H1 (cell line): ENCODE measurements at regions not wholly inside any gene's neighbourhood (a gene's known extent, or its start where the extent isn't known, plus 50 kb on each side); places are given as distances from the start of the nearest gene placed in this dataset.

Experiments used
- TCF12 ChIP-seq: IDR thresholded peaks from 2 replicates; pipeline ENCODE4 v1.6.1; 2011; ENCODE audit warnings: low read depth, mild to moderate bottlenecking, low read length
- ZNF274 ChIP-seq: IDR thresholded peaks from 2 replicates; pipeline ENCODE4 v1.7.0; 2012; ENCODE audit warnings: low read length, borderline replicate concordance; ENCODE audit errors: extremely low read depth

- TF ChIP-seq TCF12: no peak
- TF ChIP-seq ZNF274: no peak
Measured at GRCh38 chr12:59068436-59068835, 148.1 kb upstream of the LRIG3 start (continued).
